NCI-H2196 (cell line): ENCODE measurements at regions not wholly inside any gene's neighbourhood (a gene's known extent, or its start where the extent isn't known, plus 50 kb on each side); places are given as distances from the start of the nearest gene placed in this dataset.
"Not testable (repeated sequence)": the region's sequence is repeated elsewhere in the genome, so short reads cannot be mapped to it uniquely, and the experiment has no call there.

Experiments
- DNase-seq: peaks from one replicate; lab custom pipeline; 2025; ENCODE audit not compliant: unreplicated experiment; lab: John Stamatoyannopoulos, UW

GRCh38 chr4:91837608-91838029 is 466.1 kb upstream of the GRID2 start:
- DNase-seq, result no peak

- no peak for DNase-seq
Observed at GRCh38 chr4:91838181-91838861, 465.4 kb upstream of the GRID2 start.

DNA sequence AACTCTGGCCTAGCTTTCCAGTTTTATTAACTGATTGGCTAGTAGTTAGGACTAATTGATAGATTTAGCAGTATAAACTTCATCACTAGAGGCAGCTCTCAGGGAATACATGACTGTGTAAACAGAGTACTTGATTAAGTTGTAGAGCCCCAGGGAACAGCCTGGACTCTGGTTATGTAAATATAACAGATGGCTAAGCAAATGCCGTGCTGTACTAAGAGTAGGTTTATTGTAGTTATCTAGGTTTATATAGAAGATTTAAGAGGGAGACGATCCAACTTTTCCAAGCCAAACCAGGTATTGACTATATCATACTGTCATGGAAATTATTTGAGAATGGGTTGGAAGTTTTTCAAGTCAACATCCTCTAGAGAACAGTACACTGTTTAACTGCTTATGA is 463.4 kb upstream of the GRID2 start:
- no peak for DNase-seq

GRCh38 chr4:91846233-91846632 is 457.5 kb upstream of the GRID2 start:
- no peak for DNase-seq

DNA sequence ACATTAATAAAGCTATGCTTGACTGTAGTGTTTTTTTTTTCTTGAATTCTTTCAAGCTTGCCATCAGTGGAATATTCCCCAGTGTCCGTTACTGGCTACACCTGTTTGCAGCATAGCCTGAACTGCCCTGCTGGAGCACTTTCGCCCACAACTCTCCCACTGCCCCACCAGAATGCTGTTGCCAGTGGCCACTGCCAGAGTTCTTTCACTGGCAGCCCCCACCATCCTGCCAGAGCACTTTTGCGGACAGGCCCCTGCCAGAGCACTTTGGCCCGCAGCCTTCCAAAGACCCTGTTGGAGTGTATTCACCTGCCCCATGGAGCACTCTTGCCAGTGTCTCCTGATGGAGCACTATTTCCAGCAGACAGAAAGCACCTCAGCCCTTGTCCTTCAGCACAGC is 452.3 kb upstream of the GRID2 start:
- no peak for DNase-seq

DNA sequence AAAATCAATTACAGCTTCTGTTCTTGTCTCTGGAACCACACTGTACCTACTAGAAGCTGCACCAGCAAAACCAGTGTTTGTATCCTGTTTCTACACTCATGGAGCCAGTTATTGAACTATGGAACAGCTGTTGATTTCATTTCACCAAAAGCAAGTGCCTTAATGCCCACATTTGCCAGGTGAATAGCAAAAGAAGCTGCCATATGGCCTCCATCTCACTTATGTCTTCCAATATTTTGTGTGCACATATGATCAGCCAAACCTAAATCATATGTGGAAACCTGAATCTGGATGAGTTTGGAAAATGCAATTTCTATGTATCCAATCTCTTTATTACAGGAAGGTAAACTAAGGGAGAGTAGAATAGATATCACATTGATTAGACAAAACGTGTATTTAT is 415.8 kb upstream of the GRID2 start:
- DNase-seq, result no peak

DNA sequence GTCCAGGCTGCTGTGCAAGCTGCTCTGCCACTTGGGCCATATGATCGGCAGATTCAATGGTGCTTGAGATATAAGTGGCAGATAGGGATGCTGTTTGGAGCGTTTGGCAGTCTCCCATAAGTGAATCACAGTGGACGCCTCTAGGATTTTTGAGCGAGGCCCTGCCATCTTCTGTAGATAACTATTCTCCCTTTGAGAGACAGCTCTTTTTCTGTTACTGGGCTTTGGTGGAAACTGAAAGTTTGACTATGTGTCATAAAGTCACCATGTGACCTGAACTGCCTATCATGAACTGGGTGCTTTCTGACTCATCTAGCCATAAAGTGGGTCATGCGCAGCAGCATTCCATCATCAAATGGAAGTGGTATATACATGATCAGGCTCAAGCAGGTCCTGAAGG is 412.5 kb upstream of the GRID2 start:
- DNase-seq, result not testable (repeated sequence)

GRCh38 chr4:91894006-91894405 is 409.8 kb upstream of the GRID2 start:
- no peak for DNase-seq

DNA sequence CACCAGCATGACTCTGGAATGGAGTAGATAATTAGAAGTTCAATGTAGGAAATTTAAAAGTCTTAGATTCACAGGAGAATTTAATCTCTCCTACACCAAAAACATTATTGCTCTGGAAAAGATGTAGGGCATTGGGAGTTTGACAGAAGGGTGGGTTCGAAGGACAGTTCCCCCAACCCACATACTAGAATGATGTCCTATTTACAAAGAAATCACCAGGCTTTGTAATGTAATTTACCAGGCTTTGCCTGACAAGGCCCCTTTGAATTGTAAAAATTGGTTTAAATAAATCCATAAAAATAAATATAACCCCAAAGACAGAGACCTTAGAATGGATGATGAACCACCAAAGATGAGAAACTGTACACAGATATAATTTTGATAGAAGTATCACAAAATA is 399.2 kb upstream of the GRID2 start:
- DNase-seq, result no peak

GRCh38 chr4:91909963-91910362 is 393.8 kb upstream of the GRID2 start:
- no peak for DNase-seq

DNA sequence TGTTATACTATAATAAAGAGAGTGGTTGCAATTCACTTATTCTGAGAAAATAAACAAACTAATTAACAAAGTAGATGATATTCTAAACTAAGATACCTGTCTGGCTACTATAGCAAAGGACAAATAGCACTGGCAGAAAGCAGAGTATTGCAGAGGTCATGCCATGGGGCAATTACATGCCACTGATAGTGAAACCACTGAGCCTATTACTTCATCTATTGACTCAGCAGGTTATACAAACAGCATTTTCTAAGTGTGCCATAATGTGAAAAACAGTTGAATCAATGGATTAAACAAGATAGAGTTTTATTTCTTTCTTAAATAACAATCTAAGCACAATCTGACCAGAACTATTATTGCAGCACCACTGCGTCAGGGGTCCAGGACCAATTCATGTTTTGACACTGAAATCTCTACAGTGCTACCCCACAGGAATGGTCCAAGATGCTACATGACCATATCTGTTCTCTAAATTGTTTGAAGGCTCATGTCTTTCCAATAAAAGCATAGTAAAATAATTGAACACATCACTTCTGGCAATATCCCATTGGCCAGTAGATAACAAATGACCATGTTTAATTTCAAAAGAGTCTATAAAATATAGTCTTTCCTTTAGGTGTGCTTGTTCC is 389.5 kb upstream of the GRID2 start:
- DNase-seq, result no peak

- DNase-seq, result no peak
Observed at GRCh38 chr4:91916219-91916618, 387.5 kb upstream of the GRID2 start.

GRCh38 chr4:91924625-91925024 is 379.1 kb upstream of the GRID2 start:
- DNase-seq, result no peak

DNA sequence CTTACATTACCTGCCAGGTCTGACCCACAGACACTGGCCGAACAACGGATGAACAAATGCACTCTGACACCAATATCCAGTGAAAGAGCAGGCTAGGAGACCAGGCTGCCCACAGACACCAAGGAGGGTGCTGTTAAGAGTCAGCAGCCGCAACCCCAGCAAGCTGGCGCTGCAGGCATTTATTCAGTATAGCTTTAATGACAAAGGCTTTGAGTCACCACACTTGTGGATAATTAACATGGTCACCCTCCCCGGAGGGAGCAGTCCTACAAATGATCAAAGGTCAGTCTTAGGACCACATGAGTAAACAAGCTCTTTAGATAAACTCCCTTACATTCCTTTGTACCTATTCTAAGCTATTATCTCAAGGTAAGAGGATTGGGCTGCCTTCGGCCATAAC is 368.5 kb upstream of the GRID2 start:
- DNase-seq, result no peak

DNA sequence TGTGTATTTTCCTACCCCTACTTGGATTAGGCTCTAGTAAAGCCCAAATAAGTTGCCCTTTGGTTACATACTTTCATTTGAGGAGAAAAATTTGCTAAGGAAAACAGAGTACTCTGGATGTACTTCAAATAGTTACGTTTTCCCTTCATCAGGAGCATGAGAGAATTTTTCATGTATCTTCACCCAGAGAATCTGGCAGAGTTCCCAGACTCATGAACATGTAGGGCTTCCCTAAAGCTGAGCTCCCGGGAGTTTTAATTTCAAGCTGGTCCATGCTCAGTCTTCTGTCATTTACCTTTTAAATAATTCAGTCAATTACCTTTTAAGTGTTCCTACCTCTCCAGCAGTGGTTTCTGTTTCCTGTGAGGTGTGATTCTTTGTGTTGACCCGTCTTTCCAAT is 367.5 kb upstream of the GRID2 start:
- no peak for DNase-seq

GRCh38 chr4:91957963-91958362 is 345.8 kb upstream of the GRID2 start:
- no peak for DNase-seq

GRCh38 chr4:91958596-91958995 is 345.2 kb upstream of the GRID2 start:
- DNase-seq, result no peak

GRCh38 chr4:91961504-91961903 is 342.3 kb upstream of the GRID2 start:
- DNase-seq, result no peak

DNA sequence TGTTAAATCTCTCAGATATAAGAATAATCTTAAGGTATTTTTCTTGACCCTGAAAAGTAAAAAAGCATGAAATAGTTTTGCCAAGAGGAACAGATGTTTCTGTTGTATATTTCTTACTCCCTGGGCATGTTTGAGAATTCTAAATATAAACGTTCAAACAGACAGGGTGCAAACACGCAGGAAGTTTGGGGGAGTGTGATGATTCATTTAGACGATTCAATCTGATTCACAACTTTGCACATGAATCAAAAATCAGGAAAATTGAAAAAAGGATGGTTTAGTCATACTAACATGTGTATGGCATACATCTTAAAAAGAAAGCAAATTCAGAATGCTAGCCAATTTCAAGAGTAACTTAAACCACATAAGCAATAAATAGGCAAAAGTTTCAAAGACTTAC is 340.3 kb upstream of the GRID2 start:
- no peak for DNase-seq

DNA sequence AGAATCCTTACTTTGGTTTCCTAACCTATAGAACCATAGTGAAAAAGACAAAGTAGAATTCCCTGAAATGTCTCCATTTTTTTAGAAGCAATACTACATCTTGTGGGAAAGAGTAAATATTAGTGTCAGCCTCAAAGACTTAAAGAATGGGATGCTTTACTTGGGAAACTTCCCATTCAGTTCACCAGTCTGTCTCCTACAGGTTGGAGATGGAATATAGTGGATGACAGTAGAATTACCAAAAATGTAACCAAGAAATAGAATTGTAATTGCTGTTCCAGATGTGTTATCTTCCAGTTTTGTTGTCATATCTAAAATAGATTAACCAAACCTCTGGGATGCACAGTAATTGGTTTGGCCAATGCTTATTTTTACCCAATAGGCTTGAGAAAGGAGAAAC is 338.6 kb upstream of the GRID2 start:
- no peak for DNase-seq

GRCh38 chr4:91973479-91974153 is 330.1 kb upstream of the GRID2 start:
- no peak for DNase-seq

GRCh38 chr4:91984466-91984865 is 319.3 kb upstream of the GRID2 start:
- no peak for DNase-seq
